GM18505 (cell line): ENCODE measurements at regions not wholly inside any gene's neighbourhood (a gene's known extent, or its start where the extent isn't known, plus 50 kb on each side); places are given as distances from the start of the nearest gene placed in this dataset.

Experiments used
- ATAC-seq: cut with Tn5 transposase; IDR thresholded peaks from one replicate; pipeline ENCODE4 v1.9.1; 2021; ENCODE audit not compliant: unreplicated experiment
- POLR2A ChIP-seq: IDR thresholded peaks from 4 replicates; pipeline ENCODE4 v1.6.1; 2011; ENCODE audit warnings: borderline replicate concordance; ENCODE audit not compliant: insufficient read depth, insufficient read length; ENCODE audit errors: extremely low read depth

DNA sequence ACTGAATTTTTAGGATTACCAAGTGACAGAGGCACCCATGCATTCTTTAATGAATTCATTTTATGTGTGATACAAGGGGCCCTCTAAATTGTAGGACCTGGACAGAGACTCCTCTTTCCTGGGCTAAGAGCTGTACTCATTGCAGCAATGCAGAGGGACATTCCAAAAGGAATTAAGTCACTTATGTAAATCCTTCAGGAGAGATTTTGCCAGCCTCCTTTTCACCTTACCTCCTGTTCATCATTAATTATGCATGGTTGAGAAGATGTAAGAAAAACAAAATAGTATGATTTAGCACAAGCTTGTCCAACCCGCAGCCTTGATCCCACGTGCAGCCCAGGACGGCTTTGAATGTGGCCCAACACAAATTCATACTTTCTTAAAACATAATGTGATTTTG, 84.5 kb upstream of the TANK start:
- TF ChIP-seq POLR2A: no peak
- ATAC-seq: no peak

DNA sequence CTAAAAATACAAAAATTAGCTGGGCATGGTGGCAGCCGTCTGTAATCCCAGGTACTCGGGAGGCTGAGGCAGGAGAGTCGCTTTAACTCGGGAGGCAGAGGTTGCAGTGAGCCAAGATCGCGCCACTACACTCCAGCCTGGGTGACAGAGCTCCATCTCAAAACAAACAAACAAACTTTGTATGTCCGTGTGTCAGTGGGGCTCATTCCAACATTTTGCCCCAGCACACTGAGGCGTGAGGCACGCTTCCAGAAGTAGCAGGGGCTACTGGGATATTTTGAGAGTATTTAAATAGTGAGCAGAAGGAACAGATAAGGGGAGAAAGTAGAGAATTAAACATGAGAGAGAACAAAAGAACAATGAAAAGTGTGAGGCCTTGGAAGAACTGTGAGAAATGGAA, 83.3 kb upstream of the TANK start:
- no peak for TF ChIP-seq POLR2A
- ATAC-seq: no peak

DNA sequence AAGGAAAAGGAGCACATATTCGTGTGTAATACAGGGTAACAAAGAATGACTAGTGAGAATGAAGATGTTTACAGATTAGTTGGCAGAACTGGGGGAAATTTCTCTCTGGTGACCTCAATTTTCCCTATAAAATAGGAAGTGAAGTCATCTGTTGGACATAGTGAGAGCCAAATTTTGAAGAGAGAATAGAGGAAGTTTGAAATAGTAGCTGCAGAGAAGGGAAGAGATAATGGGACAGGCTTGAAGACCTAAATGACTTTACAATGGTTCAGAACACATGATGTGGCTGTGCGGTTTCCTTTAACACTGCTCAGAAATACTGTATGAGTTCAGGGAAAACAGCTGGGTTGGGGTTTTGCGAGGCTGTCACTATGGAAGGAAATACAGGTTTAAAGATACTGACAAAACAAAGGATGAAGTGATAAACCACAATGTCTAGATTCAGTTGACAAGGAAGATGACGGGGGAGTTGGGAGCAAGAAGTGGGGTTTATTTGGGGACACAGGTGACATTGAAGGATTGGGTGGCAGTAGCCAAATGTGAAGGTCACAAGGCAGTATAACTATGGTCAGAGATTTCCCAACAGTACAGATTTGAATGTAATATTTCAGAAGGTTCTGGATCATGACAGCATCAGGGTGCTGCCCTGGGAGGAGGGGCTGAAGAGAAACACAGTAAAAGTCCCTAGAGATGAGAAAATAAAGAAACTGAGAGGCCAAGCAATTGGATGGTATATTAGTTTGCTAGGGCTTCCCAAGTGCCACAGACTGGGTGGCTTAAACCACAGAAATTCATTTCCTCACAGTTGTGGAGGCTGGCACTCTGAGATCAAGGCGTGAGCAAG, 82.6 kb upstream of the TANK start:
- peak; percentile 90 for ATAC-seq
- no peak for TF ChIP-seq POLR2A

DNA sequence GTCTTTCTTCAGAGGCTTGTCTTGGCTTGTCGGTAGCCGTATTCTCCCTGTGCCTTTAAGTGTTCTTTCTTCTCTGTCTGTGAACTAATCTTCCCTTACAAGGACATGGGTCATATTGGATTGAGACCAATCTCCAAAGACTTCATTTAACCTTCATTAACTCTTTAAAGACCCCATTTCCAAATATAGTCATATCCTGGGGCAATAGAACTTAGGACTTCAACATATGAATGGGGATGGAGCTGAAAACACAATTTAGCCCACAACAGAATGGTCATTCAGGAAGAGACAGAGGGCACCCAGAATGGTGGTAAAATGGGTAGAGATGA, 82.1 kb upstream of the TANK start:
- ATAC-seq: no peak

DNA sequence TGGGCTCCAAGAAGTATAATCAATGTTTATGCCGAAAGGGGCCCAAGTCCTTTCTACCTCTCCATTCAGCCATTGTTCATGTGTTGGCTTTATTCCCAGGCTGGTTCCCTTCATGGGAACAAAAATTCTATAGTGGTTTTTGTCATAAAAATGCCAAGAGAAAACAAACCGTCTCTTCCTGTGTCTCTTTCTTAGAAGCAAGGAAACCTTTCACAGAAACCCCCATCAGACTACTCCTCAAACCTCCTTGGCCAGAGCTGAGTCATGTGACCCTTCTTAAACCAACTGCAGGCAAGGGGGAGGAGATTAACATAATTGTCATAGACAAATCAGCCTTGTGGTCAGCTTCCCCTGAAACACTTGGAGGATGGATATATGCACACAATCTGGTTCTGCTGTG, 75.1 kb upstream of the TANK start:
- TF ChIP-seq POLR2A: no peak
- ATAC-seq: no peak

More for the DNA sequence above, 82.1 kb upstream of the TANK start:
- no peak for TF ChIP-seq POLR2A

DNA sequence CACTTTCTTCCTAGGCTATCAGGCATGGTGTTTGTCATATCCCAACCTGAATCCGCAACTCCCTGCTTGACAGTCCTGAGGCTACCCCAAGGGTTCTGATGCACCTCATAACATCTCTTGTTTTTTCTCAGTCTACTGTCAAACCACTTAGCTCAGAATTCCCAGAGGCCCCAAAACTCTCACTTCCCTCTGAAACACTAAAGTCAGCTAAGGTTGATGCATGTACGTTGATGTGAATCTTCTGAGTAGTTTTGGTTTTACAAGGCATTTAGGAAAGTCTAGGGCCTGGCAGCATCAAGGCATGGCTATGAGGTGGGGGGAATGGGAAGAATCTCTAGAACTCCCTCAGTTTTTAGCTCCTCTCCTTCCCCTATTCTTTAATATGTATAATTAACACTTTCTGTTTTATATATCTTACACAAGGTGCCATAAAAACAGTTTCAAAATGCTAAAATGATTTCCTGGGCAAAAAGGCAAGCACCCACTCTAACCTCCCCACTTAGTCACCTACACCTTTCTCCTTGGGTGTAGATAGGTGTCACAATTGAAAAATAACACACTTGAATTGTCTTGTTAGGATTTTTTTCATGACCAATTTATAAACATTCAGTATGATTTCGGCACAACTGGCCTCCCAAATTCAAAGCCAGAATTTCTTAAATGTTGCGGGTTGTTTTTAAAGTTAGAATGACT, 71.4 kb upstream of the TANK start:
- ATAC-seq: peak; percentile 82
- no peak for TF ChIP-seq POLR2A

DNA sequence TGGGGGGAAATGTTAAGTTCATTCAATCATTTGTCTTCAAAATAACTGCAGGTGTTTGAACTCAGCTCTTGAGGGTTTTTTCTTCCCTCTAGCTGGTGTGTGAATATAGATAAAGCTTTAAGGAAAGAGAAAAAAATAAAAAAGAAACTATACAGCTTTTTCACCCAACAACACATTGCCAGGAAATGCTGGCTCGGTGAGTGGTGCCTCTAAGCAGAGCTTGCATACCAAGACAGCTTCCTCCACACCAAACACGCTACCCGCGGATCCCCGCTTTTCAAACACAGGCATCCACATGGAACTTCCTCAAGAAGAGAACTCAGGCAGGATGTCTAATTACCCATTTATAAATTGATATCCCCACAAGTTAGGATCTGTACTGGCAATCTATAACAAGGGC, 69.8 kb upstream of the TANK start:
- peak; percentile 55 for ATAC-seq
- no peak for TF ChIP-seq POLR2A

DNA sequence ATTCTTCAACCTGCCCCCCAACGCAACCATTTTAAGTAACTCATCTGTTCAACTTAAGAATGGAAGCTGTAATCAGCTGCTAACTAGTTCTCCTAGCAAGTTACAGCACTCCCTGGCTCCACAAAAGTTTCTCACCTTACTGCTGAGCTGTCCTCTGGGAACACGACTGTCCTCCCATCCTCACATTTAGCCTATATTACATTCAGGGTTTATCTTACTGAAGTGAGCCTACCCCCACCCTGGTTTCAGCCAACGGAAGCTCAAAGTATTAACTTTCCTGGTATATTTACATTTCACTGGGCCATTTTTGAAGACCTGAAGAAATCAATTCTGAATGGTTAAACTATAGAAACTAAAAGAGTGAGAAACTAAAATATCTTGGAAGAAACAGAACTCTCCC, 64.9 kb upstream of the TANK start:
- no peak for TF ChIP-seq POLR2A

DNA sequence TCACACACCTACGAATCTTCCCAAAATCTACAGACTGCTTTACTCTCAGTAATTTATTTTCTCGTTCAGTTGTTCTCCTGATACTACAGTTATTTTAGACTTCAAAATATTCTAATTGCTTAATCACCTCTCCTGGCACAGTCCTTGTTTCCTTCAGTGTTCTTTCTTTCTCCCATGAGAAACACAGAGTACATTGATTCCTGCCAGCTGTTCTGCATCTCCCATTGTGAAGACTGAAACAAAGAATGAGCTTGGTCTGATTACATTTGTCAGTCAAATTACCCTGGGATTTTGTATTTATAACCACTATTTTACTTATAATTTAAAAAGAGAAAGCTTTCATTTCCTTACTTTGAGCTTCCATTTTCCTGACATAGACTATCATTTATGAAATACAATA, 63.9 kb upstream of the TANK start:
- ATAC-seq: no peak
- TF ChIP-seq POLR2A: no peak

More for the DNA sequence above, 64.9 kb upstream of the TANK start:
- ATAC-seq: no peak

DNA sequence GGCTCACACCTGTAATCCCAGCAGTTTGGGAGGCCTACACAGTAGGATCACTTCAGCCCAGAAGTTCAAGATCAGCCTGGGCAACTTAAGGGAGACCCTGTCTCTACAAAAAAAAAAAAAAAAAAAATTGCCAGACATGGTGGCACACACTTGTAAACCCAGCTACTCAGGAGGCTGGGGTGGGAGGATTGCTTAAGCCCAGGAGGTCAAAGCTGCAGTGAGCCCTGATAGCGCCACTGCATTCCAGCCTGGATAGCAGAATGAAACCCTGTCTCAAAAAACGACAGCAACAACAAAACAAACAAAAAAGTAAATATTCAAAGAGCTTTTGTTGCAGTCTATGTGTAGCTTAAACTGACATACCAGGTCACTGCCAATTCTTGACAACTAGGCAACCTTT, 63.1 kb upstream of the TANK start:
- no peak for ATAC-seq
- TF ChIP-seq POLR2A: no peak

DNA sequence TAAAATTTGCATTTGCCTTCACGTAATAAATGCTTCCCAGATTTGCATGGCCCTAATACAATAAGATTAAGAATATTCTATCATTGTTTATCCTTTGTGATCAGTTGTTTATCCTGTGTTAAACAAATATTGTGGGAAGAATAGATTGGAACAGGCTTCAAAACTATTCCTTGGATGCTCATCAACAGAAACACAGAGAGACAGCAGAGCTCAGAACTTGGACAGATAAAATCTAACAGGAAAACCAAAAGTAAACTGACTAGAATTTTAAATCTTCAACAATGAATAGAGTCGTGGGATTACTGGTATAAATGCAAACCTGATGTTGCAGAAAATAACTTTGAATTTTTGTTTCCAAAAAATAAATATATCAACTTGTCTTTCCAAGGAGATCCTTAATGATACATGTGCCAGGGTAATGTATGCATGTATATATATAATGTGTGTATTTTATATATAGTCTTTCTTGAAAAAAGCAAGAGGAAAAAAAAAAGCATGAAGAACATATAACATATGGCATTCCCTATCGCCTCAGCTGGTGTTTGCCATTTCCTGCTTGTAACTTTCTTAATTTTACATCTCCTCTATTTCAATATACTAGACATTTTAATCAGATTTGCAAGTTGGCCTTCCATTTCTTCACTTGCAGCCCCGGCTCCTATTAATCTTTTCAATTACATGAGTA, 59.9 kb upstream of the TANK start:
- TF ChIP-seq POLR2A: no peak
- no peak for ATAC-seq

DNA sequence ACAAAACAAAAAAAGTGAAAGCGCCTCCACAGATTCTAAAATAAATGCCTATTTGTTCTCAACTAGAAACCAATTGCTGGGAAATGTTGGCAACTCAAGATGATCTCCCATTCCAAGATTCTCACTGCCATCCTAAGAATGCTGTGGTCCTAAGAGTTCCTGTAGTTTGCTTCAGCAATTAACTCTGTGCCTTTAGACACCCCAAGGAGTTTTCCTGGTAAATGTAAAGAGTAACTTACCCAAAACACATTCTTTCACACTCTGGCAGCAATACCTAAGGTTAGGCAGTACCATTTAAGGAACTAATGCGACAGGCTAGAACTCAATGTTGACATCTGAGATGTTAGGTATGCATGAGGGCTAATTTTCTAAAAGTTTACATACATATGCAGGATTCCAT, 58.8 kb upstream of the TANK start:
- no peak for ATAC-seq
- no peak for TF ChIP-seq POLR2A

DNA sequence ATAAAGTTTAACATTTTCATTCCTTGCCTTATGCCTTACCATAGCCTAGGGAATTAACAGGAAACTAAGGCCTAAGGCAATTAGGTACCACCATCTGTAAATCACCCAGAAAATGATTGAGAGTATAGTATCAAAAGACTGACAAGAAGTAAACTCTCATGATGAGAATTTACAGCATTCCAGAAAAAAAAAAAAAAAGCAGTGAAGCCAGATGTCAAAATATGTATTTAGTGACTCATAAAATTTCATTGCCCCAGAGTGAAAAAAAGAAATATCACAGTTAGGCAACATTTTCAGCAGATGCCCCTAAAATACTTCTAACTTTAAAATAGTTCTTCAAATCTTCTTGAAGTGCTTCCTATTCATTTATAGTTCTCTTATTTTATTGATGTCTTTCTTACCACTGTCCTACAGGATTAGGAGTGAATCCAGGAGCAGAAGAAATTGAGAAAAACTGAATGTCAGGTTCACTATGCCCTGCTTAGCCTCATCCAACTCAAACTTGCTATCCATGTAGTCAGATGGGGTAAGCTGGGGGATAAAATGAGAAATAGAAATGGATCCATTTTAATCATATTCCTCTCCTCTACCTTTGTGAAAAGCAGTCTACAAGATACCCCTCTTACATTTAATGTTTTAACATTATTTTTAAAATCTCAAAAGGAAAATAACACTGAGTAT, 57.3 kb upstream of the TANK start:
- no peak for TF ChIP-seq POLR2A
- ATAC-seq: no peak
